ENCODE measurements at regions not wholly inside any gene's neighbourhood (a gene's known extent, or its start where the extent isn't known, plus 50 kb on each side); places are given as distances from the start of the nearest gene placed in this dataset.

DNA sequence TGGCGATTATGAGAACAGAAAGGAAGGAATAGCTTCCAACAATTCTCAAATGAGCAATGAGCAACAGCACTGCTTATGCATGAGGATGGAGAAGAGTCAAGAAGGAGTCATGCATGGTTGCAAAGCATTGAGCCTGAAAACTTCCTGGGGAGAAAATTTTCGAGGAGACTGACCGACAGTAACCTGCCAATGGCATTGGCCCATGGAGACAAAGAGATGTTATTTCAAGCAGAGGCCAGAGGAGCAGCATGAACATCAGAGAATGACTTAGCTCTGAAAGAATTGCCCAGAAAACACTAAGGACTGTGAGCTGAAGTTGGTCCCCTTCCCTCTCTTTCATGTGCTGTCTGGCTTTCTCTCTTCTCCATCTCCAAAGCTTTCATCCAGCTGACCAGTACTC lies 343.4 kb downstream of the ADAMTS20 start:
- H3K18ac ChIP-seq (ENCODE audit: insufficient read length, low read depth, low read length) = no peak overlapping the region
- no peak overlapping the region for H3T11ph ChIP-seq (ENCODE audit: low read length)
- no peak overlapping the region for H4K5ac ChIP-seq (ENCODE audit: insufficient read length, low read depth, low read length)
- H3K27me3 Mint-ChIP-seq (ENCODE audit: low read depth) = no peaks in the 10 kb centered on the region
- no peak overlapping the region for H3K4me2 ChIP-seq (ENCODE audit: insufficient read depth, insufficient read length, low read length)
- no peak overlapping the region for H3K9ac ChIP-seq (ENCODE audit: extremely low read depth, insufficient read length, low read length)
- no peak overlapping the region for H2BK5ac ChIP-seq (ENCODE audit: insufficient read length, low read length)
- H4K20me1 ChIP-seq (ENCODE audit: control insufficient read depth, insufficient read depth, insufficient read length) = no peaks in the 10 kb centered on the region
- no peaks in the 10 kb centered on the region for H3K79me1 ChIP-seq (ENCODE audit: insufficient read depth, low read depth, low read length, poor library complexity, severe bottlenecking)
- H3K23ac ChIP-seq (ENCODE audit: insufficient read length, low read depth, low read length) = no peak overlapping the region
- no peak for DNase-seq
- H2BK20ac ChIP-seq (ENCODE audit: low read depth, low read length, poor library complexity, severe bottlenecking) = no peak overlapping the region
- no peak overlapping the region for H2BK12ac ChIP-seq (ENCODE audit: insufficient read length, low read depth, low read length)
- no peak overlapping the region for H3K4ac ChIP-seq (ENCODE audit: low read depth, low read length)
- no peak overlapping the region for H3K56ac ChIP-seq (ENCODE audit: insufficient read length, low read depth, low read length)
- no peak overlapping the region for H3K14ac ChIP-seq (ENCODE audit: insufficient read depth, low read length)
- H2AFZ ChIP-seq (ENCODE audit: low read length) = no peak overlapping the region
- H3K9me3 ChIP-seq (ENCODE audit: control insufficient read depth, low read depth, low read length) = no peaks in the 10 kb centered on the region
- H3K4me1 Mint-ChIP-seq = no peaks in the 10 kb centered on the region
- no peak overlapping the region for H3K27ac ChIP-seq (ENCODE audit: insufficient read length, low read depth, low read length)
- no peak overlapping the region for H4K8ac ChIP-seq (replicated peaks; ENCODE audit: insufficient read length, low read depth, low read length)
- no peak overlapping the region for H2AK5ac ChIP-seq (ENCODE audit: insufficient read length, low read length)
- no peaks in the 10 kb centered on the region for H3K23me2 ChIP-seq (ENCODE audit: insufficient read length, low read depth, low read length, poor library complexity, severe bottlenecking)
- H3K27ac Mint-ChIP-seq = no peak overlapping the region
- no peak overlapping the region for H2BK15ac ChIP-seq (ENCODE audit: low read depth, low read length)
- no peaks in the 10 kb centered on the region for H3K79me2 ChIP-seq (ENCODE audit: insufficient read depth, low read length)
- no peaks in the 10 kb centered on the region for H3K27me3 ChIP-seq (ENCODE audit: insufficient read depth, low read length)
- WGBS (ENCODE audit: extremely low coverage, insufficient read length, low lambda C conversion rate) = no CpG with 5 or more reads among the region's 3 CpGs
- H2BK120ac ChIP-seq (ENCODE audit: low read depth, low read length, poor library complexity, severe bottlenecking) = no peak overlapping the region
- no peak overlapping the region for H4K91ac ChIP-seq (ENCODE audit: insufficient read length, low read depth, low read length)
- TF ChIP-seq, protein P1, sequence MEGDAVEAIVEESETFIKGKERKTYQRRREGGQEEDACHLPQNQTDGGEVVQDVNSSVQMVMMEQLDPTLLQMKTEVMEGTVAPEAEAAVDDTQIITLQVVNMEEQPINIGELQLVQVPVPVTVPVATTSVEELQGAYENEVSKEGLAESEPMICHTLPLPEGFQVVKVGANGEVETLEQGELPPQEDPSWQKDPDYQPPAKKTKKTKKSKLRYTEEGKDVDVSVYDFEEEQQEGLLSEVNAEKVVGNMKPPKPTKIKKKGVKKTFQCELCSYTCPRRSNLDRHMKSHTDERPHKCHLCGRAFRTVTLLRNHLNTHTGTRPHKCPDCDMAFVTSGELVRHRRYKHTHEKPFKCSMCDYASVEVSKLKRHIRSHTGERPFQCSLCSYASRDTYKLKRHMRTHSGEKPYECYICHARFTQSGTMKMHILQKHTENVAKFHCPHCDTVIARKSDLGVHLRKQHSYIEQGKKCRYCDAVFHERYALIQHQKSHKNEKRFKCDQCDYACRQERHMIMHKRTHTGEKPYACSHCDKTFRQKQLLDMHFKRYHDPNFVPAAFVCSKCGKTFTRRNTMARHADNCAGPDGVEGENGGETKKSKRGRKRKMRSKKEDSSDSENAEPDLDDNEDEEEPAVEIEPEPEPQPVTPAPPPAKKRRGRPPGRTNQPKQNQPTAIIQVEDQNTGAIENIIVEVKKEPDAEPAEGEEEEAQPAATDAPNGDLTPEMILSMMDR (conservative IDR thresholded peaks at IDR 0.05) = no peak
- H3K36me3 Mint-ChIP-seq (ENCODE audit: insufficient read depth in 1 of 3, low read depth in 3 of 3) = no peaks in the 10 kb centered on the region; a peak in 1 of 7 replicates
- no peaks in the 10 kb centered on the region for H3K4me1 ChIP-seq (ENCODE audit: insufficient read depth, low read length)
- no peak overlapping the region for H3K4me3 Mint-ChIP-seq
- H3K9me3 Mint-ChIP-seq = no peaks in the 10 kb centered on the region
